ENCODE measurements at regions not wholly inside any gene's neighbourhood (a gene's known extent, or its start where the extent isn't known, plus 50 kb on each side); places are given as distances from the start of the nearest gene placed in this dataset.

DNA sequence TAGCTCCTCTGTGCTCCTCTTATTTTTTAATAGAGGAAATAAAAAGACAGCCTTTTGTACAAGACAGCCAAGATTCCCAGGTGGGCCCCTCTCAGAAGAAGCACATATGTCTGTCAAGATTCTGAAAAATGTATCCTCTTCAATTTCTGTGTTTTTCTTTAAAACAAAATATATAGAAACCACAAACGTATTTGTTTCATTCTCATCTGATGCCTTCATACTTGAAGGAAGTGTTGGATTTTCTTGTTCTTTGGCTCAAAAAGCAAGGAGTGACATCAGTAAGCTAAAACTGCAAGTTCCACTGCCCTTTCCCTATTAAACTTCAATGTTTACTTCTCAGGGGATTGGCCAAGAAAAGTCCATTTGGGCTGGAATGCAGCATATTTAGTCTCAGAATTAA is 193.8 kb upstream of the OSR1 start:
- DNase-seq (ENCODE audit: low spot score), result no peak
- no peak overlapping the region for H3K4me3 Mint-ChIP-seq (ENCODE audit: unreplicated experiment)
- no peak overlapping the region for H3K27ac Mint-ChIP-seq (ENCODE audit: unreplicated experiment)
- H3K36me3 Mint-ChIP-seq (ENCODE audit: low read depth, unreplicated experiment), result no peaks in the 10 kb centered on the region
- TF ChIP-seq, protein P1, sequence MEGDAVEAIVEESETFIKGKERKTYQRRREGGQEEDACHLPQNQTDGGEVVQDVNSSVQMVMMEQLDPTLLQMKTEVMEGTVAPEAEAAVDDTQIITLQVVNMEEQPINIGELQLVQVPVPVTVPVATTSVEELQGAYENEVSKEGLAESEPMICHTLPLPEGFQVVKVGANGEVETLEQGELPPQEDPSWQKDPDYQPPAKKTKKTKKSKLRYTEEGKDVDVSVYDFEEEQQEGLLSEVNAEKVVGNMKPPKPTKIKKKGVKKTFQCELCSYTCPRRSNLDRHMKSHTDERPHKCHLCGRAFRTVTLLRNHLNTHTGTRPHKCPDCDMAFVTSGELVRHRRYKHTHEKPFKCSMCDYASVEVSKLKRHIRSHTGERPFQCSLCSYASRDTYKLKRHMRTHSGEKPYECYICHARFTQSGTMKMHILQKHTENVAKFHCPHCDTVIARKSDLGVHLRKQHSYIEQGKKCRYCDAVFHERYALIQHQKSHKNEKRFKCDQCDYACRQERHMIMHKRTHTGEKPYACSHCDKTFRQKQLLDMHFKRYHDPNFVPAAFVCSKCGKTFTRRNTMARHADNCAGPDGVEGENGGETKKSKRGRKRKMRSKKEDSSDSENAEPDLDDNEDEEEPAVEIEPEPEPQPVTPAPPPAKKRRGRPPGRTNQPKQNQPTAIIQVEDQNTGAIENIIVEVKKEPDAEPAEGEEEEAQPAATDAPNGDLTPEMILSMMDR (IDR thresholded peaks at IDR 0.05; ENCODE audit: unreplicated experiment), result no peak
- H3K4me1 Mint-ChIP-seq (ENCODE audit: unreplicated experiment), result no peaks in the 10 kb centered on the region
- no peaks in the 10 kb centered on the region for H3K9me3 Mint-ChIP-seq (ENCODE audit: unreplicated experiment)
- H3K27me3 Mint-ChIP-seq (ENCODE audit: unreplicated experiment), result peaks cover 4% of the 10 kb centered on the region

DNA sequence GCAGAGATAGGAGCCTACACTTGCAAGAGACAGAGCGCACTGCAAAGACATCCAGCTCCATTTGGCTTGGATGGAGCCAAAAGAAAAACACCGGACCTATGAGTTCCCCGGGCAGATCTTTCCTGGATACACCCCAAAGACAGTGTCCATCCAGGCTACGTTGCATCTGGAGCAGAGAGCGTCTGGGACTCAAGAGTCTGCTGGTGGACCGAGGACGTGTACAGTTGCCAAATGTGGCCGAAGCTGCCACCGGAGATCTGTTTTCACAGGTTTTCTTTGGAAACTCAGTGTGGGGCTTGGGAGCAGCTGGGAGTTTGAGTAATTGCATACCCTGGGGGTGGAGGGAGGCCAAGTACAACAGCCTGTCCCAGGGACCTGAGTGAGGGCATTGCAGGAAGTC is 192.3 kb upstream of the OSR1 start:
- peaks cover 4% of the 10 kb centered on the region for H3K27me3 Mint-ChIP-seq (ENCODE audit: unreplicated experiment)
- TF ChIP-seq, protein P1 (IDR thresholded peaks at IDR 0.05; ENCODE audit: unreplicated experiment), result no peak
- DNase-seq (ENCODE audit: low spot score), result no peak
- no peak overlapping the region for H3K27ac Mint-ChIP-seq (ENCODE audit: unreplicated experiment)
- H3K36me3 Mint-ChIP-seq (ENCODE audit: low read depth, unreplicated experiment), result no peaks in the 10 kb centered on the region
- H3K4me3 Mint-ChIP-seq (ENCODE audit: unreplicated experiment), result no peak overlapping the region
- no peaks in the 10 kb centered on the region for H3K4me1 Mint-ChIP-seq (ENCODE audit: unreplicated experiment)
- no peaks in the 10 kb centered on the region for H3K9me3 Mint-ChIP-seq (ENCODE audit: unreplicated experiment)

DNA sequence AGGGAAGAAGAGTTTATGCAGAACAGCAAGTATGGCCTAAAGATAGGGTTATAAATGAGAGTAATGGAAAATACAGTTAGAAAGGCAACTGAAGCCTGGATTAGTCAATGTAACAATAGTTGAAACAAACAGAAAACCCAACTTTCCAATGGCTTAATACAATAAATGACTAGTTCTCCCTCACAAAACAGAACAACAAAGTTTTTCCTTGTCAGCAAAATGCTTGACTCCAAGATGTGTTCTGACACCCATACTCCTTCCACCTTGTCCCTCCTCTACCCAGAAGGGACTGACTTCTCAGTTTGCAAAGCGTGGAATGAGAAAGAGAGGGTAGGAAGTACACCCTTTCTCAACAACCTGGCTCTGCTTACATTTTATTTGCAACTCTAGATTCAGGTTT is 191.4 kb upstream of the OSR1 start:
- Mint-ChIP-seq H3K27ac (ENCODE audit: unreplicated experiment) (no peak overlapping the region), H3K4me3 (ENCODE audit: unreplicated experiment) (no peak overlapping the region), H3K36me3 (ENCODE audit: low read depth, unreplicated experiment) (no peaks in the 10 kb centered on the region), H3K27me3 (ENCODE audit: unreplicated experiment) (peaks cover 5% of the 10 kb centered on the region), H3K4me1 (ENCODE audit: unreplicated experiment) (no peaks in the 10 kb centered on the region), H3K9me3 (ENCODE audit: unreplicated experiment) (no peaks in the 10 kb centered on the region)
- no peak for DNase-seq (ENCODE audit: low spot score)
- TF ChIP-seq, protein P1 (IDR thresholded peaks at IDR 0.05; ENCODE audit: unreplicated experiment), result no peak

DNA sequence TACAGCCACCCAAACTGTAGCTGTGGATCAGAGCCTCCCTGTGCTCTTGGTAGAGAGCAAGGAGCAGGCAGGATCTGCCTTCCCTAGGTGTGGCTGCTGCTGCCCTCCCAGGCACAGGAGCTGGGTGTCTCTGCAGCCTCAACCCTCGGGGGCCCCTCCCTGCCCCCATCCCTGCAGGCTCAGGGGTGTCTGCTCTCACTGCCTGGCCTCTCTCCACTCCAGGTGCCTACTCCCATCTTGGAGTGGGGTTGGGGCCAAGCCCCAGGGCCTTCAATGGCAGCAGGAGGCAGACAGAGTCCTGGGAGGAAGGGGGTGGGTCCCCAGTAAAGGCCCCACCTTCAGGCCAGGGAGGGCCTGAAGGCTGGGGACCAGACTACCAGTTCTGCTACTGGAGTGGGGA is 189.7 kb upstream of the OSR1 start:
- Mint-ChIP-seq H3K4me1 (ENCODE audit: unreplicated experiment) (no peaks in the 10 kb centered on the region), H3K27ac (ENCODE audit: unreplicated experiment) (no peak overlapping the region), H3K27me3 (ENCODE audit: unreplicated experiment) (peaks cover 8% of the 10 kb centered on the region), H3K9me3 (ENCODE audit: unreplicated experiment) (no peaks in the 10 kb centered on the region), H3K4me3 (ENCODE audit: unreplicated experiment) (no peak overlapping the region), H3K36me3 (ENCODE audit: low read depth, unreplicated experiment) (no peaks in the 10 kb centered on the region)
- TF ChIP-seq, protein P1 (IDR thresholded peaks at IDR 0.05; ENCODE audit: unreplicated experiment), result no peak
- DNase-seq (ENCODE audit: low spot score), result no peak

DNA sequence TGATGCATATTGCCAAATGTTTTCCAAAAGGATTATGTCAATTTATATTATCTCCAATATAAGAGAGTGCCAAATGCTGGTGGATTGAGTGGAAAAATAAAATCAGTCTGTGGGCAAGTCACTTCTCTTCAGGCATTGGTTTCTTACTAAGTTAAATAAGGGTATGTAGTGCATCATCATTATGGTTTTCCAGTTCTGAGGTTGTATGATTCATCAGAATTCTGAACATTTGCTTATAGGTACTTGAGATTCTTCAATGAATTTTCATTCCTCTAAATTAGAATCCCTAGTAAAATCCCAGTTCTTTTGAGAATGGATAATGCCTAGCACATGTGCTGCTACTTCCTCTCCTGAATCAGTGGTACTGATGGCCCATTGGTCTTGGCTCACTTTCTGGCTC is 188.9 kb upstream of the OSR1 start:
- Mint-ChIP-seq H3K9me3 (ENCODE audit: unreplicated experiment) (no peaks in the 10 kb centered on the region), H3K27me3 (ENCODE audit: unreplicated experiment) (peaks cover 8% of the 10 kb centered on the region), H3K36me3 (ENCODE audit: low read depth, unreplicated experiment) (no peaks in the 10 kb centered on the region), H3K4me3 (ENCODE audit: unreplicated experiment) (no peak overlapping the region), H3K4me1 (ENCODE audit: unreplicated experiment) (no peaks in the 10 kb centered on the region), H3K27ac (ENCODE audit: unreplicated experiment) (no peak overlapping the region)
- no peak for DNase-seq (ENCODE audit: low spot score)
- TF ChIP-seq, protein P1 (IDR thresholded peaks at IDR 0.05; ENCODE audit: unreplicated experiment), result no peak
